Uterus (tissue), 2 donors: ENCODE measurements at regions not wholly inside any gene's neighbourhood (a gene's known extent, or its start where the extent isn't known, plus 50 kb on each side); places are given as distances from the start of the nearest gene placed in this dataset.

Experiments used
- POLR2A ChIP-seq, 2 donors: fragments of 450-650 bp; IDR thresholded peaks; one replicate each; pipeline ENCODE4 v1.6.1; 2016; ENCODE audit warnings: antibody characterized with exemption in 2 of 2, mild to moderate bottlenecking in 1 of 2, moderate library complexity in 1 of 2
- TF ChIP-seq, protein P1 (sequence below), 4 experiments: fragments of 200-600 bp in 2 of 4; fragments of 450-650 bp in 2 of 4; sonication (generic) in 2 of 4; IDR thresholded peaks; one replicate each; pipeline ENCODE4 v1.5.1; 2016 to 2019; ENCODE audit warnings: antibody characterized with exemption in 4 of 4, mild to moderate bottlenecking in 2 of 4, moderate library complexity in 1 of 4

DNA sequence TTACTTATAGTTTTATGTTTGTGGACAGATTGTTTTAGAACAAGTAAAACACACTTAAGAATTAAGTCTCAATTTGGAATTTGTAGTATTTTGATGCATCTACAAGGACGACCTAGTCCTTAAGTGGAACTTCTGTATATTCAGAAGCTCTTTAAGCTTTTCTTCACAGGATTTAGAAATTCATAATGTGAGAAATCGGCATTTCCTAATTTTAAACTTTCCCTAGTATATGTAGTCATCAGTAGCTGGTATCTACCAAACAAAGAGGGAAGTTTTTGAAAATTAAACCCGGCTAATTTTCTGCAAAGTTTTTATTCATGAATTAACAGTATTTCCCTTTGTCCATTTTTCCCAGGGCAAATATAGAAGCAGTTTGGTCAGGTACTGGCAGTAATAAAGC lies 203.6 kb downstream of the CDRT15L2 start:
- TF ChIP-seq, protein P1, sequence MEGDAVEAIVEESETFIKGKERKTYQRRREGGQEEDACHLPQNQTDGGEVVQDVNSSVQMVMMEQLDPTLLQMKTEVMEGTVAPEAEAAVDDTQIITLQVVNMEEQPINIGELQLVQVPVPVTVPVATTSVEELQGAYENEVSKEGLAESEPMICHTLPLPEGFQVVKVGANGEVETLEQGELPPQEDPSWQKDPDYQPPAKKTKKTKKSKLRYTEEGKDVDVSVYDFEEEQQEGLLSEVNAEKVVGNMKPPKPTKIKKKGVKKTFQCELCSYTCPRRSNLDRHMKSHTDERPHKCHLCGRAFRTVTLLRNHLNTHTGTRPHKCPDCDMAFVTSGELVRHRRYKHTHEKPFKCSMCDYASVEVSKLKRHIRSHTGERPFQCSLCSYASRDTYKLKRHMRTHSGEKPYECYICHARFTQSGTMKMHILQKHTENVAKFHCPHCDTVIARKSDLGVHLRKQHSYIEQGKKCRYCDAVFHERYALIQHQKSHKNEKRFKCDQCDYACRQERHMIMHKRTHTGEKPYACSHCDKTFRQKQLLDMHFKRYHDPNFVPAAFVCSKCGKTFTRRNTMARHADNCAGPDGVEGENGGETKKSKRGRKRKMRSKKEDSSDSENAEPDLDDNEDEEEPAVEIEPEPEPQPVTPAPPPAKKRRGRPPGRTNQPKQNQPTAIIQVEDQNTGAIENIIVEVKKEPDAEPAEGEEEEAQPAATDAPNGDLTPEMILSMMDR (IDR thresholded peaks at IDR 0.05) = no peak
- no peak for TF ChIP-seq POLR2A (IDR thresholded peaks at IDR 0.05)
